H9 (cell line): ENCODE measurements at regions not wholly inside any gene's neighbourhood (a gene's known extent, or its start where the extent isn't known, plus 50 kb on each side); places are given as distances from the start of the nearest gene placed in this dataset.

Experiments used
- DNase-seq: peaks from one replicate; pipeline ENCODE4 v3.0.0-alpha.2; 2017
- H2AFZ ChIP-seq: one replicate; pipeline ENCODE4 v1.6.1; 2013; ENCODE audit warnings: mild to moderate bottlenecking, low read length, control low read depth, moderate library complexity
- H2AK5ac ChIP-seq: 2 replicates; pipeline ENCODE4 v1.6.1; 2013; ENCODE audit warnings: low read length, control low read depth, mixed read lengths; ENCODE audit not compliant: insufficient read length
- H2BK120ac ChIP-seq: one replicate; pipeline ENCODE4 v1.6.1; 2013; ENCODE audit warnings: low read depth, mild to moderate bottlenecking, low read length, control low read depth, inconsistent platforms; ENCODE audit not compliant: poor library complexity, severe bottlenecking
- H2BK12ac ChIP-seq: 2 replicates; pipeline ENCODE4 v1.6.1; 2013; ENCODE audit warnings: low read length, control low read depth, mixed read lengths, low read depth; ENCODE audit not compliant: insufficient read length
- H2BK15ac ChIP-seq: 2 replicates; pipeline ENCODE4 v1.6.1; 2013; ENCODE audit warnings: low read depth, low read length, control low read depth
- H2BK20ac ChIP-seq: one replicate; pipeline ENCODE4 v1.6.1; 2013; ENCODE audit warnings: low read depth, mild to moderate bottlenecking, low read length, control low read depth, inconsistent platforms; ENCODE audit not compliant: poor library complexity, severe bottlenecking
- H2BK5ac ChIP-seq: 2 replicates; pipeline ENCODE4 v1.6.1; 2013; ENCODE audit warnings: low read length, control low read depth, mixed read lengths; ENCODE audit not compliant: insufficient read length
- H3K14ac ChIP-seq: 2 replicates; pipeline ENCODE4 v1.6.1; 2013; ENCODE audit warnings: low read length, control low read depth; ENCODE audit not compliant: insufficient read depth
- H3K18ac ChIP-seq: 2 replicates; pipeline ENCODE4 v1.6.1; 2013; ENCODE audit warnings: low read depth, mild to moderate bottlenecking, mixed read lengths, low read length, control low read depth; ENCODE audit not compliant: insufficient read length
- H3K23ac ChIP-seq: 2 replicates; pipeline ENCODE4 v1.6.1; 2013; ENCODE audit warnings: low read length, control low read depth, mixed read lengths, low read depth; ENCODE audit not compliant: insufficient read length
- H3K23me2 ChIP-seq: 2 replicates; pipeline ENCODE4 v1.6.1; 2013; ENCODE audit warnings: low read depth, mild to moderate bottlenecking, mixed read lengths, low read length, control low read depth; ENCODE audit not compliant: insufficient read length, poor library complexity, severe bottlenecking
- H3K27ac ChIP-seq: 2 replicates; pipeline ENCODE4 v1.5.1; 2013; ENCODE audit warnings: low read length, control low read depth, mixed read lengths, low read depth; ENCODE audit not compliant: insufficient read length
- H3K27me3 ChIP-seq: 2 replicates; pipeline ENCODE4 v1.6.1; 2013; ENCODE audit warnings: low read length, control low read depth, inconsistent platforms; ENCODE audit not compliant: insufficient read depth
- H3K4ac ChIP-seq: 2 replicates; pipeline ENCODE4 v1.6.1; 2013; ENCODE audit warnings: low read depth, mild to moderate bottlenecking, control low read depth, inconsistent platforms, low read length, moderate library complexity
- H3K4me1 ChIP-seq: 2 replicates; pipeline ENCODE4 v1.6.1; 2013; ENCODE audit warnings: low read length, control low read depth, inconsistent platforms; ENCODE audit not compliant: insufficient read depth
- H3K4me2 ChIP-seq: 2 replicates; pipeline ENCODE4 v1.6.1; 2013; ENCODE audit warnings: low read length, control low read depth, mixed read lengths; ENCODE audit not compliant: insufficient read length, insufficient read depth
- H3K56ac ChIP-seq: 2 replicates; pipeline ENCODE4 v1.6.1; 2013; ENCODE audit warnings: low read depth, mild to moderate bottlenecking, mixed read lengths, low read length, control low read depth; ENCODE audit not compliant: insufficient read length
- H3K79me1 ChIP-seq: 2 replicates; pipeline ENCODE4 v1.6.1; 2013; ENCODE audit warnings: low read depth, mild to moderate bottlenecking, moderate library complexity, low read length, control low read depth, inconsistent platforms; ENCODE audit not compliant: insufficient read depth, poor library complexity, severe bottlenecking
- H3K79me2 ChIP-seq: 2 replicates; pipeline ENCODE4 v1.6.1; 2013; ENCODE audit warnings: low read length, control low read depth, inconsistent platforms; ENCODE audit not compliant: insufficient read depth
- H3K9ac ChIP-seq: 2 replicates; pipeline ENCODE4 v1.6.1; 2013; ENCODE audit warnings: low read length, control low read depth, mixed read lengths; ENCODE audit not compliant: insufficient read length; ENCODE audit errors: extremely low read depth
- H3K9me3 ChIP-seq: one replicate; pipeline ENCODE4 v1.6.1; 2013; ENCODE audit warnings: low read depth, low read length, inconsistent platforms; ENCODE audit not compliant: control insufficient read depth
- H3T11ph ChIP-seq: one replicate; pipeline ENCODE4 v1.6.1; 2013; ENCODE audit warnings: mild to moderate bottlenecking, low read length, control low read depth, inconsistent platforms
- H4K20me1 ChIP-seq: one replicate; pipeline ENCODE4 v1.6.1; 2013; ENCODE audit not compliant: control insufficient read depth, insufficient read length, insufficient read depth
- H4K5ac ChIP-seq: 2 replicates; pipeline ENCODE4 v1.6.1; 2013; ENCODE audit warnings: low read depth, mild to moderate bottlenecking, mixed read lengths, low read length, control low read depth; ENCODE audit not compliant: insufficient read length
- H4K8ac ChIP-seq: replicated peaks from 2 replicates; pipeline ENCODE4 v1.6.1; 2013; ENCODE audit warnings: low read length, control low read depth, mixed read lengths, low read depth; ENCODE audit not compliant: insufficient read length
- H4K91ac ChIP-seq: 2 replicates; pipeline ENCODE4 v1.6.1; 2013; ENCODE audit warnings: low read depth, mild to moderate bottlenecking, moderate library complexity, mixed read lengths, low read length, control low read depth; ENCODE audit not compliant: insufficient read length
- H3K27ac Mint-ChIP-seq, 3 experiments: 2 replicates in 2 of 3; 3 replicates in 1 of 3; pipeline ENCODE4 v1.8.0; 2020 to 2021; ENCODE audit warnings: mixed read lengths in 3 of 3, mild to moderate bottlenecking in 1 of 3, moderate library complexity in 1 of 3
- H3K27me3 Mint-ChIP-seq: 2 replicates; pipeline ENCODE4 v1.8.0; 2021; ENCODE audit warnings: low read depth, mild to moderate bottlenecking, moderate library complexity, mixed read lengths
- H3K36me3 Mint-ChIP-seq, 3 experiments: 2 replicates in 2 of 3; 3 replicates in 1 of 3; pipeline ENCODE4 v1.8.0; 2020 to 2021; ENCODE audit warnings: low read depth in 3 of 3, mixed read lengths in 3 of 3; ENCODE audit not compliant: insufficient read depth in 1 of 3
- H3K4me1 Mint-ChIP-seq, 2 experiments: 2 replicates each; pipeline ENCODE4 v1.8.0; 2020; ENCODE audit warnings: mixed read lengths in 2 of 2
- H3K4me3 Mint-ChIP-seq, 2 experiments: 2 replicates in 1 of 2; 3 replicates in 1 of 2; pipeline ENCODE4 v1.8.0; 2020 to 2021; ENCODE audit warnings: mild to moderate bottlenecking in 2 of 2, mixed read lengths in 2 of 2, moderate library complexity in 1 of 2
- H3K9me3 Mint-ChIP-seq, 2 experiments: 2 replicates in 1 of 2; 3 replicates in 1 of 2; pipeline ENCODE4 v1.8.0; 2020; ENCODE audit warnings: mild to moderate bottlenecking in 2 of 2, mixed read lengths in 2 of 2, moderate library complexity in 1 of 2
- WGBS: extraction: QIAGEN DNeasy Blood & Tissue Kit; methylation state at CpG from one replicate; pipeline ENCODE4 v1.1.7; 2013; ENCODE audit warnings: missing lambda C conversion rate, low lambda C conversion rate, mixed read lengths; ENCODE audit not compliant: insufficient read length; ENCODE audit errors: extremely low coverage; 5-methylcytosine and 5-hydroxymethylcytosine counted together
- TF ChIP-seq, protein P1 (sequence below): fragments of 200-600 bp; sonication (generic); conservative IDR thresholded peaks from 3 replicates; pipeline ENCODE4 v1.8.0; 2021; ENCODE audit warnings: antibody characterized with exemption, mild to moderate bottlenecking

- no peak overlapping the region for H3K9ac ChIP-seq
- H3K23me2 ChIP-seq: no peaks in the 10 kb centered on the region
- H3K27me3 Mint-ChIP-seq: no peaks in the 10 kb centered on the region
- H3K56ac ChIP-seq: no peak overlapping the region
- no peak overlapping the region for H2AK5ac ChIP-seq
- no CpG with 5 or more reads among the region's 6 CpGs for WGBS
- no peak overlapping the region for H3K4me2 ChIP-seq
- H4K5ac ChIP-seq: no peak overlapping the region
- no peaks in the 10 kb centered on the region for H4K20me1 ChIP-seq
- TF ChIP-seq, protein P1, sequence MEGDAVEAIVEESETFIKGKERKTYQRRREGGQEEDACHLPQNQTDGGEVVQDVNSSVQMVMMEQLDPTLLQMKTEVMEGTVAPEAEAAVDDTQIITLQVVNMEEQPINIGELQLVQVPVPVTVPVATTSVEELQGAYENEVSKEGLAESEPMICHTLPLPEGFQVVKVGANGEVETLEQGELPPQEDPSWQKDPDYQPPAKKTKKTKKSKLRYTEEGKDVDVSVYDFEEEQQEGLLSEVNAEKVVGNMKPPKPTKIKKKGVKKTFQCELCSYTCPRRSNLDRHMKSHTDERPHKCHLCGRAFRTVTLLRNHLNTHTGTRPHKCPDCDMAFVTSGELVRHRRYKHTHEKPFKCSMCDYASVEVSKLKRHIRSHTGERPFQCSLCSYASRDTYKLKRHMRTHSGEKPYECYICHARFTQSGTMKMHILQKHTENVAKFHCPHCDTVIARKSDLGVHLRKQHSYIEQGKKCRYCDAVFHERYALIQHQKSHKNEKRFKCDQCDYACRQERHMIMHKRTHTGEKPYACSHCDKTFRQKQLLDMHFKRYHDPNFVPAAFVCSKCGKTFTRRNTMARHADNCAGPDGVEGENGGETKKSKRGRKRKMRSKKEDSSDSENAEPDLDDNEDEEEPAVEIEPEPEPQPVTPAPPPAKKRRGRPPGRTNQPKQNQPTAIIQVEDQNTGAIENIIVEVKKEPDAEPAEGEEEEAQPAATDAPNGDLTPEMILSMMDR: no peak
- H3K4me3 Mint-ChIP-seq: no peak overlapping the region
- H4K91ac ChIP-seq: no peak overlapping the region
- H3K23ac ChIP-seq: no peak overlapping the region
- H3K9me3 ChIP-seq: no peaks in the 10 kb centered on the region
- no peaks in the 10 kb centered on the region for H3K79me2 ChIP-seq
- H3K4me1 ChIP-seq: 0 out of 2 replicates have a peak, but pooled peaks cover 5% of the 10 kb centered on the region
- no peak overlapping the region for H2AFZ ChIP-seq
- H3K79me1 ChIP-seq: no peaks in the 10 kb centered on the region
- no peak overlapping the region for H3K14ac ChIP-seq
- H3K27ac ChIP-seq: no peak overlapping the region
- no peaks in the 10 kb centered on the region for H3K36me3 Mint-ChIP-seq
- H3K27ac Mint-ChIP-seq: no peak overlapping the region
- H3K27me3 ChIP-seq: no peaks in the 10 kb centered on the region
- H3K4ac ChIP-seq: no peak overlapping the region
- no peak for DNase-seq
- H2BK5ac ChIP-seq: no peak overlapping the region
- H2BK20ac ChIP-seq: no peak overlapping the region
- H3T11ph ChIP-seq: no peak overlapping the region
- H3K4me1 Mint-ChIP-seq: peaks cover 16 to 18% of the 10 kb centered on the region in 2 experiments
- no peak overlapping the region for H3K18ac ChIP-seq
- H2BK120ac ChIP-seq: no peak overlapping the region
- no peaks in the 10 kb centered on the region for H3K9me3 Mint-ChIP-seq
- no peak overlapping the region for H4K8ac ChIP-seq
- no peak overlapping the region for H2BK12ac ChIP-seq
- no peak overlapping the region for H2BK15ac ChIP-seq
These were observed 51.7 kb upstream of the USP3 start for GRCh38 chr15:63452552-63453136.
